Astrocyte (in vitro differentiated cells and primary cell): ENCODE measurements at regions not wholly inside any gene's neighbourhood (a gene's known extent, or its start where the extent isn't known, plus 50 kb on each side); places are given as distances from the start of the nearest gene placed in this dataset.
A peak's percentile ranks its signal among the peaks of the same experiment; 100 is the strongest.

Source experiments
- DNase-seq: peaks from one replicate; pipeline ENCODE4 v3.0.0-alpha.2; 2010; ENCODE audit warnings: low read depth
- FAIRE-seq: peaks from 2 replicates; lab custom pipeline; 2011; peaks lifted over from hg19 to GRCh38; lab: Jason Lieb, UNC
- H2AFZ ChIP-seq: 2 replicates; pipeline ENCODE4 v1.6.0; 2012; ENCODE audit warnings: low read depth, low read length, inconsistent platforms
- H3K27ac ChIP-seq: 2 replicates; pipeline ENCODE4 v1.5.1; 2011; ENCODE audit warnings: low read depth, low read length, inconsistent platforms
- H3K27me3 ChIP-seq: 2 replicates; pipeline ENCODE4 v1.6.0; 2011; ENCODE audit warnings: low read length, inconsistent platforms; ENCODE audit not compliant: insufficient read depth
- H3K36me3 ChIP-seq: 2 replicates; pipeline ENCODE4 v1.5.1; 2011; ENCODE audit warnings: low read length, inconsistent platforms; ENCODE audit not compliant: insufficient read depth
- H3K4me1 ChIP-seq: 2 replicates; pipeline ENCODE4 v1.5.1; 2011; ENCODE audit warnings: low read length, inconsistent platforms; ENCODE audit not compliant: insufficient read depth
- H3K4me2 ChIP-seq: 2 replicates; pipeline ENCODE4 v1.6.0; 2012; ENCODE audit warnings: low read length, inconsistent platforms
- H3K4me3 ChIP-seq: 2 replicates; pipeline ENCODE4 v1.5.1; 2011; ENCODE audit warnings: low read depth, mild to moderate bottlenecking, low read length, inconsistent platforms; ENCODE audit not compliant: insufficient read depth
- H3K79me2 ChIP-seq: 2 replicates; pipeline ENCODE4 v1.6.0; 2012; ENCODE audit warnings: mild to moderate bottlenecking, low read length, inconsistent platforms; ENCODE audit not compliant: insufficient read depth
- H3K9ac ChIP-seq: 2 replicates; pipeline ENCODE4 v1.6.0; 2012; ENCODE audit warnings: mild to moderate bottlenecking, low read length, inconsistent platforms
- H3K9me3 ChIP-seq: 2 replicates; pipeline ENCODE4 v1.5.1; 2012; ENCODE audit warnings: low read depth, mild to moderate bottlenecking, low read length, inconsistent platforms; ENCODE audit not compliant: insufficient read depth
- H4K20me1 ChIP-seq: 2 replicates; pipeline ENCODE4 v1.6.0; 2012; ENCODE audit warnings: low read length, inconsistent platforms; ENCODE audit not compliant: insufficient read depth
- H3K27ac Mint-ChIP-seq: one replicate; pipeline ENCODE4 v1.8.0; 2021; ENCODE audit warnings: mild to moderate bottlenecking, mixed read lengths; ENCODE audit not compliant: unreplicated experiment
- H3K27me3 Mint-ChIP-seq: one replicate; pipeline ENCODE4 v1.8.0; 2021; ENCODE audit warnings: low read depth, mixed read lengths; ENCODE audit not compliant: unreplicated experiment
- H3K36me3 Mint-ChIP-seq: one replicate; pipeline ENCODE4 v1.8.0; 2021; ENCODE audit warnings: low read depth, mixed read lengths; ENCODE audit not compliant: unreplicated experiment
- H3K4me1 Mint-ChIP-seq: one replicate; pipeline ENCODE4 v1.8.0; 2021; ENCODE audit warnings: low read depth, mixed read lengths; ENCODE audit not compliant: unreplicated experiment
- H3K4me3 Mint-ChIP-seq: one replicate; pipeline ENCODE4 v1.8.0; 2021; ENCODE audit warnings: mild to moderate bottlenecking, moderate library complexity, mixed read lengths; ENCODE audit not compliant: unreplicated experiment
- H3K9me3 Mint-ChIP-seq: one replicate; pipeline ENCODE4 v1.8.0; 2021; ENCODE audit warnings: mild to moderate bottlenecking, mixed read lengths; ENCODE audit not compliant: unreplicated experiment
- EZH2 ChIP-seq: IDR thresholded peaks from 2 replicates; pipeline ENCODE4 v1.6.1; 2012; ENCODE audit warnings: mild to moderate bottlenecking, low read length, inconsistent platforms; ENCODE audit not compliant: insufficient read depth
- TF ChIP-seq, protein P1 (sequence below): IDR thresholded peaks from 2 replicates; pipeline ENCODE4 v1.5.1; 2011; ENCODE audit warnings: low read depth, mild to moderate bottlenecking, inconsistent platforms, low read length, moderate library complexity; ENCODE audit not compliant: insufficient read depth

- Histone ChIP-seq H3K9ac (no peak overlapping the region), H3K36me3 (no peaks in the 10 kb centered on the region), H3K4me3 (no peak overlapping the region), H3K4me2 (peak overlapping the region; percentile 3), H4K20me1 (no peaks in the 10 kb centered on the region), H3K4me1 (peaks cover 6% of the 10 kb centered on the region), H3K79me2 (no peaks in the 10 kb centered on the region), H3K27ac (no peak overlapping the region), H3K9me3 (no peaks in the 10 kb centered on the region), H3K27me3 (no peaks in the 10 kb centered on the region), H2AFZ (no peak overlapping the region)
- DNase-seq, result peak; percentile 59
- H3K9me3 Mint-ChIP-seq, result no peaks in the 10 kb centered on the region
- H3K27me3 Mint-ChIP-seq, result peaks cover 7% of the 10 kb centered on the region
- no peaks in the 10 kb centered on the region for H3K36me3 Mint-ChIP-seq
- H3K27ac Mint-ChIP-seq, result no peak overlapping the region
- peaks cover 4% of the 10 kb centered on the region for H3K4me1 Mint-ChIP-seq
- H3K4me3 Mint-ChIP-seq, result no peak overlapping the region
- peak; percentile 87 for FAIRE-seq
- no peak for TF ChIP-seq EZH2
- TF ChIP-seq, protein P1, sequence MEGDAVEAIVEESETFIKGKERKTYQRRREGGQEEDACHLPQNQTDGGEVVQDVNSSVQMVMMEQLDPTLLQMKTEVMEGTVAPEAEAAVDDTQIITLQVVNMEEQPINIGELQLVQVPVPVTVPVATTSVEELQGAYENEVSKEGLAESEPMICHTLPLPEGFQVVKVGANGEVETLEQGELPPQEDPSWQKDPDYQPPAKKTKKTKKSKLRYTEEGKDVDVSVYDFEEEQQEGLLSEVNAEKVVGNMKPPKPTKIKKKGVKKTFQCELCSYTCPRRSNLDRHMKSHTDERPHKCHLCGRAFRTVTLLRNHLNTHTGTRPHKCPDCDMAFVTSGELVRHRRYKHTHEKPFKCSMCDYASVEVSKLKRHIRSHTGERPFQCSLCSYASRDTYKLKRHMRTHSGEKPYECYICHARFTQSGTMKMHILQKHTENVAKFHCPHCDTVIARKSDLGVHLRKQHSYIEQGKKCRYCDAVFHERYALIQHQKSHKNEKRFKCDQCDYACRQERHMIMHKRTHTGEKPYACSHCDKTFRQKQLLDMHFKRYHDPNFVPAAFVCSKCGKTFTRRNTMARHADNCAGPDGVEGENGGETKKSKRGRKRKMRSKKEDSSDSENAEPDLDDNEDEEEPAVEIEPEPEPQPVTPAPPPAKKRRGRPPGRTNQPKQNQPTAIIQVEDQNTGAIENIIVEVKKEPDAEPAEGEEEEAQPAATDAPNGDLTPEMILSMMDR, result no peak
These were observed 431.8 kb downstream of the BCOR start for GRCh38 chrX:39665830-39666518.

DNA sequence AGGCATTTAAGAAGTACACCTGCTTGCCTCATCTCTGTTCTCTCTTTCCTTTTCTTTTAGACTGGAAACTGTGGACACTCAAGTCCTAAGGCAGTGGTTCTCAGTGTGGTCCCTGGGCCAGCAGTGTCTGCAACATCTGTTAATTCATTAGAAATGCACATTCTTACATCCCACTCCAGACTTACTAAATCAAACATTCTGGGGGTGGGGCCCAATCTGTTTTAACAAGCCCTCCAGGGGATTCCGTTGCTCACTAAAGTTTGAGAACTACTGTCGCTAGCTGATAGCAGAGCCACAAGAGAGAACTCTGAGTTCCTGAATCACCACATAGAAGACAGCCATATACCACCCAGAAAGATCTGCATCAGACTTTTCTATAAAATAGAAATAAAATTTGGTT is 430.6 kb downstream of the BCOR start:
- Mint-ChIP-seq H3K9me3 (no peaks in the 10 kb centered on the region), H3K36me3 (no peaks in the 10 kb centered on the region), H3K4me1 (peaks cover 4% of the 10 kb centered on the region), H3K4me3 (no peak overlapping the region), H3K27ac (no peak overlapping the region), H3K27me3 (peaks cover 7% of the 10 kb centered on the region)
- Histone ChIP-seq H4K20me1 (no peaks in the 10 kb centered on the region), H3K9ac (no peak overlapping the region), H3K79me2 (no peaks in the 10 kb centered on the region), H3K27me3 (no peaks in the 10 kb centered on the region), H3K4me2 (no peak overlapping the region), H3K4me3 (no peak overlapping the region), H3K9me3 (no peaks in the 10 kb centered on the region), H3K36me3 (no peaks in the 10 kb centered on the region), H3K27ac (no peak overlapping the region), H3K4me1 (peaks cover 6% of the 10 kb centered on the region), H2AFZ (no peak overlapping the region)
- FAIRE-seq, result peak; percentile 90
- TF ChIP-seq EZH2, result no peak
- TF ChIP-seq, protein P1, result no peak
- no peak for DNase-seq
